Heart left ventricle (tissue), 13 donors: ENCODE measurements at regions not wholly inside any gene's neighbourhood (a gene's known extent, or its start where the extent isn't known, plus 50 kb on each side); places are given as distances from the start of the nearest gene placed in this dataset.

Source experiments
- POLR2A ChIP-seq, 2 donors: fragments of 450-650 bp; IDR thresholded peaks; one replicate each; pipeline ENCODE4 v1.6.1; 2017; ENCODE audit warnings: antibody characterized with exemption in 2 of 2, mild to moderate bottlenecking in 2 of 2, moderate library complexity in 2 of 2
- TF ChIP-seq, protein P1 (sequence below), 12 donors: fragments of 200-600 bp; sonication (generic) in 4 of 12; IDR thresholded peaks; one replicate each; pipeline versions ENCODE4 v1.5.0 to v1.8.0; 2018 to 2022; ENCODE audit warnings: antibody characterized with exemption in 12 of 12, mild to moderate bottlenecking in 5 of 12
- donor health status: ischemic (EF 13 %, LVEDD 7.1; RV severe dilation, severe dysfunction).
- donor health status: DM: no; HTN: yes; CAD: no.
- donor health status: DM: no; HTN: no; CAD: no.
- donor health status: ischemic (EF 25% LVEDD 6.9; RV normal size, moderate dysfunction).
- donor health status: ischemic (EF 25% LVEDD 5.7; RV mildly dilated, moderate dysfunction).
- donor health status: ischemic (EF 35%, LVEDD 5.7; RV mildly dilated, moderate dysfunction).
- donor health status: nonischemic (EF 11% LVEDD 7.7; RV severe dilation, severe dysfunction).
- donor health status: DM: yes; HTN: yes; CAD: no.
- donor health status: PGD.
- donor health status: ischemic (EF 29% LVEDD 5.4; RV normal size, mild dysfunction).
- donor health status: nonischemic (EF 23%, LVEDD 6.1; RV moderate dilation, normal function).

DNA sequence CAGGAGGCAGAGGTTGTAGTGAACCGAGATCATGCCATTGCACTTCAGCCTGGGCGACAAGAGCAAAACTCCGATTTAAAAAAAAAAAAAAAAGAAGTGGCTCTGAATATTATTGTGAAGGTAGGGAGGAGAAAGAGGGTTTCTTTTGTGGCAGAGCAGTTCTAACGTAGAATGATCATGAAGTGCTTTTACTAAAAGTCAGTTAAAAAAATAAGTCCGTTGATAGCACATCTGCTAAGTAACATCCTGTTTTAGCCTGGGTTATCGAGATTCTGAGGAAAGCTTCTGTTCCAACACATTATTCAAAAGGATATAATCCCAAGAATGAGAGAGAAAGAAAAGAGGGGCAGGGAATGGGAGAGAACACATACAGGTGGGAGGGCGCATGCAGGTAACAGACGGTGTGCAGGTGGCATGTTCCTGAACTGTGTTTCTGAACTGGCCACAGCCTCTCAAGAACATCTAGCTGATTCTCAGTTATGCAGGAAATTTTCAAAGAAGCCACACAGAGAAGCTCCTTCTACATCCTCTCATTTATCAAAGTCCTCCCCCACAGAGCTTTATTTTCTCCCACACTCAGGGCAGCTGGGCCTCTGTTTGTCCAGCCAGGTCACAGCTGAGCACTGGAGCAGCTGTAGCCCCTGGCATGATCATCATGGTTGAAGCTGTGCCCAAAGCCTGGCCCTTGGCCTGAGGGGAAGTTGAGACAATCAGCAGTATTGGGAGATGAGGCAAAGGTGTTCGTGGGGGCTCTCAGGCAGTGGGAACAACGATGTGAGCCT is 342.3 kb downstream of the ZNF674 start:
- no peak for TF ChIP-seq POLR2A (IDR thresholded peaks at IDR 0.05)
- TF ChIP-seq, protein P1, sequence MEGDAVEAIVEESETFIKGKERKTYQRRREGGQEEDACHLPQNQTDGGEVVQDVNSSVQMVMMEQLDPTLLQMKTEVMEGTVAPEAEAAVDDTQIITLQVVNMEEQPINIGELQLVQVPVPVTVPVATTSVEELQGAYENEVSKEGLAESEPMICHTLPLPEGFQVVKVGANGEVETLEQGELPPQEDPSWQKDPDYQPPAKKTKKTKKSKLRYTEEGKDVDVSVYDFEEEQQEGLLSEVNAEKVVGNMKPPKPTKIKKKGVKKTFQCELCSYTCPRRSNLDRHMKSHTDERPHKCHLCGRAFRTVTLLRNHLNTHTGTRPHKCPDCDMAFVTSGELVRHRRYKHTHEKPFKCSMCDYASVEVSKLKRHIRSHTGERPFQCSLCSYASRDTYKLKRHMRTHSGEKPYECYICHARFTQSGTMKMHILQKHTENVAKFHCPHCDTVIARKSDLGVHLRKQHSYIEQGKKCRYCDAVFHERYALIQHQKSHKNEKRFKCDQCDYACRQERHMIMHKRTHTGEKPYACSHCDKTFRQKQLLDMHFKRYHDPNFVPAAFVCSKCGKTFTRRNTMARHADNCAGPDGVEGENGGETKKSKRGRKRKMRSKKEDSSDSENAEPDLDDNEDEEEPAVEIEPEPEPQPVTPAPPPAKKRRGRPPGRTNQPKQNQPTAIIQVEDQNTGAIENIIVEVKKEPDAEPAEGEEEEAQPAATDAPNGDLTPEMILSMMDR (IDR thresholded peaks at IDR 0.05), result no peak
